H1 (cell line): ENCODE measurements at regions not wholly inside any gene's neighbourhood (a gene's known extent, or its start where the extent isn't known, plus 50 kb on each side); places are given as distances from the start of the nearest gene placed in this dataset.

ENCODE experiments used
- CTCF ChIA-PET: fragments of 300-600 bp; sonication (Branson Sonifier 250); formaldehyde crosslinking; loops from one replicate; lab custom pipeline; 2021; ENCODE audit not compliant: partially characterized antibody; lab: Charles Lee
- POLR2A ChIA-PET: fragments of 300-600 bp; sonication (Branson Sonifier 250); formaldehyde crosslinking; loops from one replicate; lab custom pipeline; 2021; ENCODE audit warnings: inconsistent platforms; ENCODE audit not compliant: partially characterized antibody; lab: Charles Lee
- DNase-seq, 2 experiments: peaks; one replicate each; pipeline versions ENCODE4 v3.0.0 to v3.0.0-alpha.2; 2010 to 2022; ENCODE audit warnings: low spot score in 2 of 2, low read depth in 1 of 2, mixed read lengths in 1 of 2
- FAIRE-seq: peaks from 2 replicates; lab custom pipeline; 2011; peaks lifted over from hg19 to GRCh38; lab: Jason Lieb, UNC
- H2AFZ ChIP-seq: 2 replicates; pipeline ENCODE4 v1.8.1; 2012; ENCODE audit warnings: low read length, inconsistent platforms
- H2AK5ac ChIP-seq: 2 replicates; pipeline ENCODE4 v1.6.1; 2013; ENCODE audit warnings: low read depth, low read length
- H2BK120ac ChIP-seq: replicated peaks from 2 replicates; pipeline ENCODE3; 2013; ENCODE audit warnings: low read depth, low read length, inconsistent platforms
- H2BK12ac ChIP-seq: 2 replicates; pipeline ENCODE4 v1.6.1; 2013; ENCODE audit warnings: low read depth, low read length
- H2BK15ac ChIP-seq: 2 replicates; pipeline ENCODE4 v1.6.1; 2013; ENCODE audit warnings: low read length
- H2BK20ac ChIP-seq: 2 replicates; pipeline ENCODE4 v1.6.1; 2013; ENCODE audit warnings: low read length
- H2BK5ac ChIP-seq: 2 replicates; pipeline ENCODE4 v1.6.1; 2013; ENCODE audit warnings: low read depth, low read length
- H3K14ac ChIP-seq: 2 replicates; pipeline ENCODE4 v1.6.1; 2013; ENCODE audit warnings: inconsistent platforms; ENCODE audit not compliant: insufficient read length
- H3K18ac ChIP-seq: 2 replicates; pipeline ENCODE4 v1.6.1; 2013; ENCODE audit warnings: low read length; ENCODE audit errors: extremely low read depth
- H3K23ac ChIP-seq: 2 replicates; pipeline ENCODE4 v1.6.1; 2013; ENCODE audit warnings: inconsistent platforms; ENCODE audit not compliant: insufficient read length
- H3K23me2 ChIP-seq: 2 replicates; pipeline ENCODE4 v1.6.1; 2013; ENCODE audit warnings: low read depth, low read length
- H3K27ac ChIP-seq: 2 replicates; pipeline ENCODE4 v1.6.1; 2011; ENCODE audit warnings: low read depth, low read length, inconsistent platforms
- H3K27me3 ChIP-seq, 4 experiments: replicated peaks in 1 of 4; 1 replicate in 1 of 4; 2 replicates in 3 of 4; pipeline versions ENCODE4 v1.6.1 to v1.8.1; 2011 to 2013; ENCODE audit warnings: low read length in 3 of 4, mild to moderate bottlenecking in 3 of 4, inconsistent platforms in 2 of 4, mixed read lengths in 2 of 4, moderate library complexity in 1 of 4; ENCODE audit not compliant: control insufficient read depth in 3 of 4, insufficient read depth in 3 of 4; ENCODE audit errors: extremely low read depth in 1 of 4
- H3K36me3 ChIP-seq, 4 experiments: 2 replicates each; pipeline versions ENCODE4 v1.6.1 to v1.8.1; 2011 to 2013; ENCODE audit warnings: mild to moderate bottlenecking in 4 of 4, low read length in 3 of 4, moderate library complexity in 2 of 4, control low read depth in 1 of 4, inconsistent platforms in 1 of 4; ENCODE audit not compliant: insufficient read depth in 4 of 4, control insufficient read depth in 2 of 4
- H3K4ac ChIP-seq: replicated peaks from 2 replicates; pipeline ENCODE3; 2013; ENCODE audit warnings: low read length, low read depth, mixed read lengths, inconsistent platforms; ENCODE audit not compliant: insufficient read length
- H3K4me1 ChIP-seq, 4 experiments: replicated peaks in 1 of 4; 1 replicate in 1 of 4; 2 replicates in 3 of 4; pipeline versions ENCODE4 v1.6.1 to v1.8.1; 2011 to 2013; ENCODE audit warnings: low read length in 3 of 4, inconsistent platforms in 2 of 4, mixed read lengths in 1 of 4; ENCODE audit not compliant: insufficient read depth in 4 of 4, control insufficient read depth in 3 of 4
- H3K4me2 ChIP-seq, 2 experiments: 2 replicates each; pipeline versions ENCODE4 v1.6.1 to v1.8.1; 2011 to 2013; ENCODE audit warnings: low read depth in 2 of 2, low read length in 2 of 2, control low read depth in 1 of 2, inconsistent platforms in 1 of 2, mild to moderate bottlenecking in 1 of 2; ENCODE audit not compliant: insufficient read depth in 1 of 2
- H3K4me3 ChIP-seq, 4 experiments: fragments of 200-600, 300-600 bp in 1 of 4; sonication (generic), shearing (Covaris generic), sonication (Bioruptor Twin) in 1 of 4; 2 replicates each; pipeline versions ENCODE4 v1.5.1 to v1.8.1; 2011 to 2016; ENCODE audit warnings: low read length in 4 of 4, low read depth in 3 of 4, control low read depth in 2 of 4, inconsistent platforms in 2 of 4, mild to moderate bottlenecking in 2 of 4, mixed read lengths in 1 of 4, moderate library complexity in 1 of 4; ENCODE audit not compliant: insufficient read depth in 2 of 4; ENCODE audit errors: extremely low read depth in 1 of 4
- H3K56ac ChIP-seq: replicated peaks from 2 replicates; pipeline ENCODE3; 2013; ENCODE audit warnings: low read depth, mild to moderate bottlenecking, mixed read lengths, low read length, inconsistent platforms; ENCODE audit not compliant: insufficient read length
- H3K79me1 ChIP-seq: 2 replicates; pipeline ENCODE4 v1.6.1; 2013; ENCODE audit warnings: low read depth, low read length, control low read depth
- H3K79me2 ChIP-seq, 2 experiments: 2 replicates each; pipeline versions ENCODE4 v1.6.1 to v1.8.1; 2012 to 2013; ENCODE audit warnings: low read length in 2 of 2, mild to moderate bottlenecking in 2 of 2, inconsistent platforms in 1 of 2; ENCODE audit not compliant: insufficient read depth in 2 of 2, control insufficient read depth in 1 of 2
- H3K9ac ChIP-seq, 4 experiments: replicated peaks in 1 of 4; 1 replicate in 1 of 4; 2 replicates in 3 of 4; pipeline versions ENCODE4 v1.6.1 to v1.8.1; 2011 to 2013; ENCODE audit warnings: low read depth in 3 of 4, low read length in 3 of 4, control low read depth in 2 of 4, mild to moderate bottlenecking in 2 of 4, moderate library complexity in 2 of 4, inconsistent platforms in 1 of 4; ENCODE audit errors: extremely low read depth in 1 of 4
- H3K9me3 ChIP-seq, 2 experiments: 2 replicates each; pipeline versions ENCODE4 v1.6.1 to v1.8.1; 2012 to 2013; ENCODE audit warnings: mild to moderate bottlenecking in 2 of 2, moderate library complexity in 2 of 2, control low read depth in 1 of 2, inconsistent platforms in 1 of 2, low read depth in 1 of 2, low read length in 1 of 2, mixed read lengths in 1 of 2; ENCODE audit not compliant: insufficient read depth in 2 of 2
- H4K20me1 ChIP-seq, 2 experiments: replicated peaks in 1 of 2; 2 replicates each; pipeline versions ENCODE3 to v1.8.1; 2011 to 2013; ENCODE audit warnings: inconsistent platforms in 2 of 2, low read length in 2 of 2, mild to moderate bottlenecking in 1 of 2; ENCODE audit not compliant: insufficient read depth in 2 of 2, control insufficient read depth in 1 of 2
- H4K5ac ChIP-seq: 2 replicates; pipeline ENCODE4 v1.6.1; 2013; ENCODE audit warnings: low read length, low read depth, mixed read lengths, inconsistent platforms; ENCODE audit not compliant: insufficient read length
- H4K8ac ChIP-seq: 2 replicates; pipeline ENCODE4 v1.8.0; 2013; ENCODE audit warnings: mild to moderate bottlenecking, moderate library complexity, low read length, inconsistent platforms; ENCODE audit not compliant: insufficient read depth; ENCODE audit errors: extremely low read depth
- H4K91ac ChIP-seq: replicated peaks from 2 replicates; pipeline ENCODE3; 2013; ENCODE audit warnings: low read length, mixed read lengths, inconsistent platforms; ENCODE audit not compliant: insufficient read length
- WGBS, 2 experiments: shearing (Covaris generic) in 1 of 2; methylation state at CpG; one replicate each; pipeline versions ENCODE4 v1.1.6 to v1.1.7; 2013 to 2015; ENCODE audit warnings: low lambda C conversion rate in 2 of 2, mixed read lengths in 2 of 2, inconsistent platforms in 1 of 2, low coverage in 1 of 2, missing lambda C conversion rate in 1 of 2; ENCODE audit not compliant: insufficient replicate concordance in 2 of 2, insufficient coverage in 1 of 2, insufficient read length in 1 of 2; ENCODE audit errors: extremely low coverage in 1 of 2, missing lambda C conversion rate in 1 of 2; 5-methylcytosine and 5-hydroxymethylcytosine counted together
- TF ChIP-seq, protein P1 (sequence below): IDR thresholded peaks from 2 replicates; pipeline ENCODE4 v1.6.1; 2012; ENCODE audit warnings: low read length, inconsistent platforms

GRCh38 chr3:16809482-16809881 lies 75.3 kb upstream of the PLCL2 start:
- no peak overlapping the region for H4K5ac ChIP-seq
- POLR2A ChIA-PET: interaction anchor here (0.6 kb wide), 1 partner anchor 97 kb away, joined by 3 read pairs; no protein-coding TSS in a partner anchor
- no peak for DNase-seq
- H3K4me3 ChIP-seq: no peak overlapping the region
- H2BK120ac ChIP-seq: no peak overlapping the region
- H3K23ac ChIP-seq: no peak overlapping the region
- TF ChIP-seq, protein P1, sequence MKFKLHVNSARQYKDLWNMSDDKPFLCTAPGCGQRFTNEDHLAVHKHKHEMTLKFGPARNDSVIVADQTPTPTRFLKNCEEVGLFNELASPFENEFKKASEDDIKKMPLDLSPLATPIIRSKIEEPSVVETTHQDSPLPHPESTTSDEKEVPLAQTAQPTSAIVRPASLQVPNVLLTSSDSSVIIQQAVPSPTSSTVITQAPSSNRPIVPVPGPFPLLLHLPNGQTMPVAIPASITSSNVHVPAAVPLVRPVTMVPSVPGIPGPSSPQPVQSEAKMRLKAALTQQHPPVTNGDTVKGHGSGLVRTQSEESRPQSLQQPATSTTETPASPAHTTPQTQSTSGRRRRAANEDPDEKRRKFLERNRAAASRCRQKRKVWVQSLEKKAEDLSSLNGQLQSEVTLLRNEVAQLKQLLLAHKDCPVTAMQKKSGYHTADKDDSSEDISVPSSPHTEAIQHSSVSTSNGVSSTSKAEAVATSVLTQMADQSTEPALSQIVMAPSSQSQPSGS: no peak
- TF ChIP-seq, all 59 proteins: peak for 0
- 85% methylated on average over 4 of the region's 4 CpGs; no CpG with 5 or more reads in 1 of the 2 experiments for WGBS, 2 experiments
- Histone ChIP-seq H3K4ac (no peak overlapping the region), H3K4me2 (no peak overlapping the region), H3K9me3 (peaks cover 0 to 3% of the 10 kb centered on the region in 2 experiments; a peak in 1 of 4 replicates), H3K18ac (0 out of 2 replicates have a peak overlapping the region, but pooled peaks have one; percentile 39), H2BK12ac (no peak overlapping the region), H2AK5ac (no peak overlapping the region), H3K9ac (no peak overlapping the region), H2BK20ac (no peak overlapping the region), H4K8ac (no peak overlapping the region), H3K27ac (no peak overlapping the region), H4K20me1 (no peaks in the 10 kb centered on the region), H3K27me3 (no peaks in the 10 kb centered on the region), H2BK5ac (no peak overlapping the region), H3K23me2 (no peaks in the 10 kb centered on the region), H3K14ac (no peak overlapping the region), H2AFZ (no peak overlapping the region), H4K91ac (peak overlapping the region; percentile 49), H3K79me1 (no peaks in the 10 kb centered on the region), H3K56ac (no peak overlapping the region), H3K36me3 (no peaks in the 10 kb centered on the region), H3K4me1 (peaks cover 0 to 13% (median 6%) of the 10 kb centered on the region in 4 experiments; a peak in 4 of 7 replicates), H2BK15ac (no peak overlapping the region), H3K79me2 (no peaks in the 10 kb centered on the region)
- no peak for FAIRE-seq
- CTCF ChIA-PET: interaction anchor here (0.7 to 1.9 kb wide), 9 partner anchors 12 to 208 kb away, joined by 3 to 5 read pairs (median 3); no protein-coding TSS in a partner anchor
